ENCODE measurements at regions not wholly inside any gene's neighbourhood (a gene's known extent, or its start where the extent isn't known, plus 50 kb on each side); places are given as distances from the start of the nearest gene placed in this dataset.

GRCh38 chr15:72994534-72995177, 57.6 kb upstream of the NEO1 start:
- TF ChIP-seq CTCF (IDR thresholded peaks at IDR 0.05; ENCODE audit: control insufficient read depth, insufficient read depth, low read depth, low read length, missing control alignments) = no peak
- H3K4me3 ChIP-seq (ENCODE audit: control insufficient read depth, low read depth, low read length) = no peak overlapping the region
- DNase-seq (ENCODE audit: low read depth) = no peak

- DNase-seq (ENCODE audit: low read depth) = no peak
- no peak for TF ChIP-seq CTCF (IDR thresholded peaks at IDR 0.05; ENCODE audit: control insufficient read depth, insufficient read depth, low read depth, low read length, missing control alignments)
- H3K4me3 ChIP-seq (ENCODE audit: control insufficient read depth, low read depth, low read length) = no peak overlapping the region
Measured at GRCh38 chr15:72992841-72993252, 59.4 kb upstream of the NEO1 start.

- no peak overlapping the region for H3K4me3 ChIP-seq (ENCODE audit: control insufficient read depth, low read depth, low read length)
- no peak for DNase-seq (ENCODE audit: low read depth)
- TF ChIP-seq CTCF (IDR thresholded peaks at IDR 0.05; ENCODE audit: control insufficient read depth, insufficient read depth, low read depth, low read length, missing control alignments) = no peak
Measured at GRCh38 chr15:72991026-72991425, 61.2 kb upstream of the NEO1 start.

GRCh38 chr15:72983801-72984545, 68.3 kb upstream of the NEO1 start:
- no peak for DNase-seq (ENCODE audit: low read depth)
- H3K4me3 ChIP-seq (ENCODE audit: control insufficient read depth, low read depth, low read length) = no peak overlapping the region
- TF ChIP-seq CTCF (IDR thresholded peaks at IDR 0.05; ENCODE audit: control insufficient read depth, insufficient read depth, low read depth, low read length, missing control alignments) = no peak

GRCh38 chr15:72982714-72983113, 69.5 kb upstream of the NEO1 start:
- no peak for DNase-seq (ENCODE audit: low read depth)
- no peak overlapping the region for H3K4me3 ChIP-seq (ENCODE audit: control insufficient read depth, low read depth, low read length)
- no peak for TF ChIP-seq CTCF (IDR thresholded peaks at IDR 0.05; ENCODE audit: control insufficient read depth, insufficient read depth, low read depth, low read length, missing control alignments)

- TF ChIP-seq CTCF (IDR thresholded peaks at IDR 0.05; ENCODE audit: control insufficient read depth, insufficient read depth, low read depth, low read length, missing control alignments) = no peak
- no peak overlapping the region for H3K4me3 ChIP-seq (ENCODE audit: control insufficient read depth, low read depth, low read length)
- DNase-seq (ENCODE audit: low read depth) = no peak
Measured at GRCh38 chr15:72980661-72981060, 71.6 kb upstream of the NEO1 start.
